ENCODE measurements at regions not wholly inside any gene's neighbourhood (a gene's known extent, or its start where the extent isn't known, plus 50 kb on each side); places are given as distances from the start of the nearest gene placed in this dataset.

DNA sequence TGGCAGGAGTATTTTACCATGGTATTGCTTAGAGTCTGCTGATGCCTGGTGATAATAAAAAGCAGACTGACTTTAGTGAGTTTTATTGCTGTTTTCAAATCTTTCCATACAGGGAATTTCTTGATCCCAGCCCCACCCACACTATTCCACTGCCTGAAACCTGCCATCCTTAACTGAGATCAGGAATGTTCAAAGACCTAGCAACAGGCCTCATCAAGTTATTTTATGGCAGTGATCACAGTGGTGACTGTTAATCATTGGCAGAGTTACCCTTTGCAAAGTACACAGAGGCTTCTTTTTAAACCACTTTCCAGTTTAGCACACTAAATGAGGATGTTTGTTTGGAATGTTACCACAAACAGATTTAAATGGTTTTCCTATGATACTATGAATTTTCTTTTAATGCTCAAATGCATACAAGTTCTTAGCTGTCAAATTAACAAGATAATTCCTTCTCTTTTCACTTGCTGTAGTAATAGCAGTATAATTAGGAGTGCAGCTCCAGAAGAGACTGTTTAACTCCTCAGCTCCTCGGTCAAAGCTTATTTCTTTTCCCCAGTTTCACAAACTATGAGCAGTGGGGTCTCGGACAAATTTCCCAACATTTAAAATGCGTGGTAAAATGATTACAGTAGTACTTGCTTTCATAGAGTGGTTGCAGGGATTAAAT is 69.9 kb upstream of the USP25 start:
- H3K27ac Mint-ChIP-seq = no peak overlapping the region

More for the DNA sequence above, 69.9 kb upstream of the USP25 start:
- H3K9me2 ChIP-seq (ENCODE audit: insufficient read depth) = no peaks in the 10 kb centered on the region
- H3F3A ChIP-seq (replicated peaks; ENCODE audit: low read depth) = no peaks in the 10 kb centered on the region
- H3K4me3 ChIP-seq = no peak overlapping the region
- H3K36me3 ChIP-seq (ENCODE audit: insufficient read depth) = no peaks in the 10 kb centered on the region
- no peaks in the 10 kb centered on the region for H3K36me3 Mint-ChIP-seq (ENCODE audit: low read depth)
- H2AFZ ChIP-seq = no peak overlapping the region
- no peaks in the 10 kb centered on the region for H4K20me1 ChIP-seq (replicated peaks; ENCODE audit: insufficient read depth)
- H3K4me3 Mint-ChIP-seq = no peak overlapping the region
- no peak overlapping the region for H3K4me2 ChIP-seq
- no peaks in the 10 kb centered on the region for H3K4me1 ChIP-seq (ENCODE audit: insufficient read depth)
- H3K9me3 Mint-ChIP-seq = no peaks in the 10 kb centered on the region
- no peaks in the 10 kb centered on the region for H3K27me3 ChIP-seq (ENCODE audit: insufficient read depth)
- no peak for TF ChIP-seq ETS1 (IDR thresholded peaks at IDR 0.05)
- no peak for TF ChIP-seq EZH2 (IDR thresholded peaks at IDR 0.05; ENCODE audit: low read depth, unreplicated experiment)
- no peak for TF ChIP-seq STAT1 (IDR thresholded peaks at IDR 0.05; ENCODE audit: unreplicated experiment)
- TF ChIP-seq CTCF (conservative IDR thresholded peaks at IDR 0.05; ENCODE audit: low read depth in 2 of 2) = no peak
- no peak for TF ChIP-seq EZH2phosphoT487 (IDR thresholded peaks at IDR 0.05; ENCODE audit: unreplicated experiment)
- TF ChIP-seq, protein P1, sequence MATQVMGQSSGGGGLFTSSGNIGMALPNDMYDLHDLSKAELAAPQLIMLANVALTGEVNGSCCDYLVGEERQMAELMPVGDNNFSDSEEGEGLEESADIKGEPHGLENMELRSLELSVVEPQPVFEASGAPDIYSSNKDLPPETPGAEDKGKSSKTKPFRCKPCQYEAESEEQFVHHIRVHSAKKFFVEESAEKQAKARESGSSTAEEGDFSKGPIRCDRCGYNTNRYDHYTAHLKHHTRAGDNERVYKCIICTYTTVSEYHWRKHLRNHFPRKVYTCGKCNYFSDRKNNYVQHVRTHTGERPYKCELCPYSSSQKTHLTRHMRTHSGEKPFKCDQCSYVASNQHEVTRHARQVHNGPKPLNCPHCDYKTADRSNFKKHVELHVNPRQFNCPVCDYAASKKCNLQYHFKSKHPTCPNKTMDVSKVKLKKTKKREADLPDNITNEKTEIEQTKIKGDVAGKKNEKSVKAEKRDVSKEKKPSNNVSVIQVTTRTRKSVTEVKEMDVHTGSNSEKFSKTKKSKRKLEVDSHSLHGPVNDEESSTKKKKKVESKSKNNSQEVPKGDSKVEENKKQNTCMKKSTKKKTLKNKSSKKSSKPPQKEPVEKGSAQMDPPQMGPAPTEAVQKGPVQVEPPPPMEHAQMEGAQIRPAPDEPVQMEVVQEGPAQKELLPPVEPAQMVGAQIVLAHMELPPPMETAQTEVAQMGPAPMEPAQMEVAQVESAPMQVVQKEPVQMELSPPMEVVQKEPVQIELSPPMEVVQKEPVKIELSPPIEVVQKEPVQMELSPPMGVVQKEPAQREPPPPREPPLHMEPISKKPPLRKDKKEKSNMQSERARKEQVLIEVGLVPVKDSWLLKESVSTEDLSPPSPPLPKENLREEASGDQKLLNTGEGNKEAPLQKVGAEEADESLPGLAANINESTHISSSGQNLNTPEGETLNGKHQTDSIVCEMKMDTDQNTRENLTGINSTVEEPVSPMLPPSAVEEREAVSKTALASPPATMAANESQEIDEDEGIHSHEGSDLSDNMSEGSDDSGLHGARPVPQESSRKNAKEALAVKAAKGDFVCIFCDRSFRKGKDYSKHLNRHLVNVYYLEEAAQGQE (IDR thresholded peaks at IDR 0.05; ENCODE audit: unreplicated experiment) = no peak
- no peak for TF ChIP-seq ZNF462 (CRISPR knock-in tag; IDR thresholded peaks at IDR 0.05)
- no peak for TF ChIP-seq ZNF331 (CRISPR knock-in tag; IDR thresholded peaks at IDR 0.05; ENCODE audit: low read depth)
- no peak for TF ChIP-seq POLR2AphosphoS5 (IDR thresholded peaks at IDR 0.05; ENCODE audit: low read depth)
- H3K79me2 ChIP-seq (replicated peaks; ENCODE audit: insufficient read depth) = no peaks in the 10 kb centered on the region
- H3K4me1 Mint-ChIP-seq = no peaks in the 10 kb centered on the region
- H3K27me3 Mint-ChIP-seq (ENCODE audit: insufficient read depth, low read depth, poor library complexity) = no peaks in the 10 kb centered on the region
- H3K27ac ChIP-seq (ENCODE audit: low read depth) = no peak overlapping the region
- no peak for ATAC-seq
- DNase-seq (ENCODE audit: low spot score) = no peak

Measured in GM23338 (cell line).